Neuronal stem cell (in vitro differentiated cells): ENCODE measurements at regions not wholly inside any gene's neighbourhood (a gene's known extent, or its start where the extent isn't known, plus 50 kb on each side); places are given as distances from the start of the nearest gene placed in this dataset.

Source experiments
- DNase-seq: peaks from one replicate; pipeline ENCODE4 v3.0.0-alpha.2; 2013; ENCODE audit warnings: low spot score
- H2AFZ ChIP-seq: one replicate; pipeline ENCODE4 v1.6.1; 2013; ENCODE audit warnings: mild to moderate bottlenecking, low read length, inconsistent platforms
- H2AK5ac ChIP-seq: 2 replicates; pipeline ENCODE4 v1.6.1; 2013; ENCODE audit warnings: low read depth, mild to moderate bottlenecking, inconsistent platforms, low read length, moderate library complexity, mixed read lengths
- H2BK120ac ChIP-seq: 2 replicates; pipeline ENCODE4 v1.6.1; 2013; ENCODE audit warnings: low read depth, mild to moderate bottlenecking, inconsistent platforms, low read length, moderate library complexity, mixed read lengths
- H2BK12ac ChIP-seq: one replicate; pipeline ENCODE4 v1.6.1; 2013; ENCODE audit warnings: low read length, inconsistent platforms
- H2BK15ac ChIP-seq: 2 replicates; pipeline ENCODE4 v1.6.1; 2013; ENCODE audit warnings: mild to moderate bottlenecking, low read length, inconsistent platforms, mixed read lengths
- H2BK5ac ChIP-seq: one replicate; pipeline ENCODE4 v1.6.1; 2013; ENCODE audit warnings: inconsistent platforms, mild to moderate bottlenecking, low read length, moderate library complexity
- H3K14ac ChIP-seq: one replicate; pipeline ENCODE4 v1.6.1; 2013; ENCODE audit warnings: low read length, inconsistent platforms
- H3K18ac ChIP-seq: 2 replicates; pipeline ENCODE4 v1.6.1; 2013; ENCODE audit warnings: low read length, inconsistent platforms
- H3K23ac ChIP-seq: 2 replicates; pipeline ENCODE4 v1.6.1; 2013; ENCODE audit warnings: low read depth, mild to moderate bottlenecking, mixed read lengths, low read length, inconsistent platforms; ENCODE audit not compliant: poor library complexity
- H3K27ac ChIP-seq: replicated peaks from 3 replicates; pipeline ENCODE4 v1.5.1; 2013; ENCODE audit warnings: low read length, inconsistent platforms
- H3K27me3 ChIP-seq, 3 experiments: 2 replicates each; pipeline ENCODE4 v1.6.1; 2013; ENCODE audit warnings: low read length in 3 of 3, mild to moderate bottlenecking in 2 of 3, inconsistent platforms in 1 of 3, low read depth in 1 of 3, mixed read lengths in 1 of 3, moderate library complexity in 1 of 3; ENCODE audit not compliant: control insufficient read depth in 3 of 3, insufficient read depth in 3 of 3
- H3K36me3 ChIP-seq, 2 donors: replicated peaks in 1 of 2; 2 replicates each; pipeline ENCODE4 v1.6.1; 2013; ENCODE audit warnings: low read length in 2 of 2; ENCODE audit not compliant: control insufficient read depth in 2 of 2, insufficient read depth in 2 of 2
- H3K4ac ChIP-seq: 2 replicates; pipeline ENCODE4 v1.6.1; 2013; ENCODE audit warnings: inconsistent platforms, mild to moderate bottlenecking, low read length, moderate library complexity
- H3K4me1 ChIP-seq, 2 donors: 1 replicate in 1 of 2; 2 replicates in 1 of 2; pipeline ENCODE4 v1.6.1; 2013; ENCODE audit warnings: low read length in 2 of 2, low read depth in 1 of 2; ENCODE audit not compliant: control insufficient read depth in 2 of 2, insufficient read depth in 1 of 2
- H3K4me2 ChIP-seq: one replicate; pipeline ENCODE4 v1.6.1; 2013; ENCODE audit warnings: mild to moderate bottlenecking, low read length, inconsistent platforms; ENCODE audit not compliant: insufficient read depth, poor library complexity, severe bottlenecking
- H3K4me3 ChIP-seq, 2 donors: 2 replicates each; pipeline ENCODE4 v1.5.1; 2013; ENCODE audit warnings: low read length in 2 of 2, mild to moderate bottlenecking in 2 of 2, inconsistent platforms in 1 of 2, moderate library complexity in 1 of 2
- H3K79me1 ChIP-seq: one replicate; pipeline ENCODE4 v1.6.1; 2013; ENCODE audit warnings: low read depth, mild to moderate bottlenecking, inconsistent platforms, low read length, moderate library complexity
- H3K9ac ChIP-seq: one replicate; pipeline ENCODE4 v1.6.1; 2013; ENCODE audit warnings: mild to moderate bottlenecking, low read depth, low read length, inconsistent platforms; ENCODE audit not compliant: poor library complexity
- H3K9me3 ChIP-seq, 2 donors: replicated peaks in 1 of 2; 2 replicates each; pipeline versions ENCODE3 to v1.6.1; 2013; ENCODE audit warnings: low read length in 2 of 2, mild to moderate bottlenecking in 2 of 2, inconsistent platforms in 1 of 2, low read depth in 1 of 2, mixed read lengths in 1 of 2, moderate library complexity in 1 of 2; ENCODE audit not compliant: control insufficient read depth in 2 of 2, insufficient read depth in 1 of 2
- H4K8ac ChIP-seq: one replicate; pipeline ENCODE4 v1.6.1; 2013; ENCODE audit warnings: low read depth, mild to moderate bottlenecking, inconsistent platforms, low read length, moderate library complexity
- H4K91ac ChIP-seq: one replicate; pipeline ENCODE4 v1.6.1; 2013; ENCODE audit warnings: low read length, low read depth, mild to moderate bottlenecking, inconsistent platforms; ENCODE audit not compliant: poor library complexity
- WGBS, 2 donors: extraction: QIAGEN DNeasy Blood & Tissue Kit; methylation state at CpG; one replicate each; pipeline ENCODE4 v1.1.7; 2013; ENCODE audit warnings: missing lambda C conversion rate in 2 of 2, mixed read lengths in 1 of 2; ENCODE audit not compliant: insufficient read length in 2 of 2, insufficient replicate concordance in 1 of 2; ENCODE audit errors: extremely low coverage in 2 of 2; 5-methylcytosine and 5-hydroxymethylcytosine counted together

DNA sequence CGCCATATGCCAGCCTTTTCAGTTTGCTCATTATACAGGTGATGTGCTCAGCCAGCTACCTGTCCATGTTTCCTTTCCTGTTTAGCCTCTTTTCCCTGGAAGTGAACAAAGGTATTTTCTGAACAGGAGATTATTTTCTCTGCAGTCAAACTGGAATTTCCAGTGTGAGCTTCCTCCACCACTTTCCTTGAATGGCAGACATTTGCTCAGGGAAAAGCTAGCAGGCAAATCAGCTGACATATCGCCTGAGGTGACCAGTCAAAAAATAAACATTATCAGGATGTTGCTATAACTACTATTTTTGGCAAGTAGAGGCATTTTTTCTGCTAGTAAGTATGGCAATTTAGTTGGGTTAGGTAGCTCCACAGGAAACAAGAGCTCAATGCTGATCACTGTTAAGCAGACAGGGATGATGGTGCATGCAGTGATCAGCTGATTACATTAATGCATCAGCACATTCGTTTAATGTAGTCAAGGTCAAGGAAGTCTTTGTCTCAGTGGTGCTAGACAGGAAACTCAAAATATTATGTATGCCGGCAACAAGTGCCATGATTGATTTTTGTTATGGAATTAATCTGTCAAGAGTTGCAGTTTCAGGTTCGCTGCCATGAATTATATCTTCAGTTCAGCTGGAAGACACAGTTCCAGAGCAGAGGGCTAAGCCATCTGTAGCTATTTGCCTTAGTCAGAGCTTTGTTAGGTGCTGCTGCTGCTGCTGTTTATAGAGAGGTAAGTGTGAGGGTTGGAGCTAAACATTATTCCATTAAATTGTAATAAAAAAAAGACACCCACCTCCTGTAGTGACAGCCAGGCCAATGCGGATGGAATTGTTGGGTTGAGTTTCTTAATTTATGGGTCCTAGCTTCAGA lies 179.7 kb upstream of the ST6GALNAC5 start:
- Histone ChIP-seq H2BK5ac (no peak overlapping the region), H2BK120ac (no peak overlapping the region), H3K4me3 (no peak overlapping the region), H2AK5ac (no peak overlapping the region), H3K18ac (no peak overlapping the region), H3K27ac (no peak overlapping the region), H3K23ac (no peak overlapping the region), H3K9me3 (peaks cover 0 to 2% of the 10 kb centered on the region in 2 donors), H3K4me1 (no peaks in the 10 kb centered on the region), H3K14ac (no peak overlapping the region), H2BK12ac (no peak overlapping the region), H3K4ac (no peak overlapping the region), H3K4me2 (no peak overlapping the region), H2BK15ac (no peak overlapping the region), H3K36me3 (no peaks in the 10 kb centered on the region), H4K8ac (no peak overlapping the region), H3K27me3 (no peaks in the 10 kb centered on the region), H4K91ac (no peak overlapping the region), H3K79me1 (no peaks in the 10 kb centered on the region), H2AFZ (no peak overlapping the region), H3K9ac (no peak overlapping the region)
- WGBS, 2 donors = no CpG with 5 or more reads among the region's 6 CpGs
- no peak for DNase-seq

DNA sequence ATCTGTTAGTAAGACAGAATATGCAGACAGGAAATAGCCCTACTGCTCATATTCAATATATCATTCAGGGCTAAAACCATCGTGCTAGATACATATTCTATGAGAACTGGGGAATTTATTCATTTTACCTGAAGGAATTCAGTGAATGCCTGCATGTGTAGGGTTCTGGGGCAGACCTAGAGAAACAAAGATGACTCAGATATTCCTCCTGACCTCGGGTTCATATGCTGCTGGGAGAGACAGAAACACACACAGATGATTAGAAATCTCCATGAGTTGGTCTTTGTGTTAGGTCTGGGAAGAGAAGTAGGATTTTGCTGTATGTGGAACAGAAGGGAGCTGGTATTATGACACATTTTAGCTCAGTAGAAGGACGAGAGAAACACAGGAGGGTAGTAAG lies 176.5 kb upstream of the ST6GALNAC5 start:
- Histone ChIP-seq H4K8ac (no peak overlapping the region), H2AFZ (peak overlapping the region; percentile 4), H2BK12ac (no peak overlapping the region), H2BK120ac (no peak overlapping the region), H2BK15ac (no peak overlapping the region), H4K91ac (no peak overlapping the region), H3K14ac (no peak overlapping the region), H3K36me3 (no peaks in the 10 kb centered on the region), H3K9me3 (peaks cover 2 to 5% of the 10 kb centered on the region in 2 donors), H3K27ac (no peak overlapping the region), H3K27me3 (no peaks in the 10 kb centered on the region), H3K9ac (no peak overlapping the region), H3K4me3 (no peak overlapping the region), H3K4ac (no peak overlapping the region), H3K23ac (no peak overlapping the region), H3K4me2 (no peak overlapping the region), H2AK5ac (no peak overlapping the region), H2BK5ac (no peak overlapping the region), H3K4me1 (no peaks in the 10 kb centered on the region), H3K18ac (no peak overlapping the region), H3K79me1 (no peaks in the 10 kb centered on the region)
- DNase-seq = no peak
- no CpG with 5 or more reads among the region's 3 CpGs for WGBS, 2 donors

- no peak overlapping the region for H3K27ac ChIP-seq
- H2BK12ac ChIP-seq = no peak overlapping the region
- H3K9me3 ChIP-seq = peaks cover 2 to 5% of the 10 kb centered on the region in 2 donors
- no peak overlapping the region for H3K4me3 ChIP-seq
- H3K14ac ChIP-seq = no peak overlapping the region
- no peak overlapping the region for H2BK5ac ChIP-seq
- no peaks in the 10 kb centered on the region for H3K36me3 ChIP-seq
- no peak overlapping the region for H2BK15ac ChIP-seq
- H3K4me2 ChIP-seq = no peak overlapping the region
- no peak overlapping the region for H3K23ac ChIP-seq
- no peaks in the 10 kb centered on the region for H3K4me1 ChIP-seq
- H3K4ac ChIP-seq = no peak overlapping the region
- no CpG with 5 or more reads among the region's 2 CpGs for WGBS, 2 donors
- peak overlapping the region; percentile 66 for H2AFZ ChIP-seq
- no peak overlapping the region for H3K18ac ChIP-seq
- no peak overlapping the region for H2BK120ac ChIP-seq
- no peak overlapping the region for H3K9ac ChIP-seq
- H2AK5ac ChIP-seq = no peak overlapping the region
- no peak overlapping the region for H4K91ac ChIP-seq
- no peaks in the 10 kb centered on the region for H3K27me3 ChIP-seq
- no peak for DNase-seq
- no peaks in the 10 kb centered on the region for H3K79me1 ChIP-seq
- H4K8ac ChIP-seq = no peak overlapping the region
Measured at GRCh38 chr1:76695535-76695934, 171.7 kb upstream of the ST6GALNAC5 start.

DNA sequence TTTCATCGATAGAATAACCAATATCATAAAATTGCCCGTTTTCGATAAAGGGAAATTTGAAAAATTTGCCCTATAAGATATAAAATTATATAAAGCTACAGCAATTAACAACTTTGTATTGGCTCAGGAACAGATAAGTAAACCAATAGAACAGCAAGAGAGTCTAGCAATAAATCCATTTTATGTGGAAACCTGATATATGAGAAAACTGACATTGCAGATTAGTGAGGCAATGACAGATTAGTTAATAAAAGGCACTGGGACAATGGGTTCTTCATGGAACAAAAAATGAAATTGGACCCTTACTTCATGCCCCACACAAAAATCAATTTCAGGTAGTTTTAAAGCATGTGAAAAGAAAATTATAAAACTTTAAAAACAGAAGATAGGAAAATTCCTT lies 169.9 kb upstream of the ST6GALNAC5 start:
- Histone ChIP-seq H3K14ac (no peak overlapping the region), H2BK5ac (no peak overlapping the region), H4K91ac (no peak overlapping the region), H3K4ac (no peak overlapping the region), H3K36me3 (no peaks in the 10 kb centered on the region), H3K18ac (no peak overlapping the region), H3K4me3 (no peak overlapping the region), H4K8ac (no peak overlapping the region), H2AFZ (no peak overlapping the region), H2BK120ac (no peak overlapping the region), H3K4me2 (no peak overlapping the region), H3K4me1 (no peaks in the 10 kb centered on the region), H3K27me3 (no peaks in the 10 kb centered on the region), H3K23ac (no peak overlapping the region), H3K79me1 (no peaks in the 10 kb centered on the region), H2BK12ac (no peak overlapping the region), H2BK15ac (no peak overlapping the region), H3K9me3 (peaks cover 2 to 5% of the 10 kb centered on the region in 2 donors), H3K27ac (no peak overlapping the region), H3K9ac (no peak overlapping the region), H2AK5ac (no peak overlapping the region)
- no peak for DNase-seq
- WGBS, 2 donors = no CpG with 5 or more reads among the region's 3 CpGs
